ENCODE measurements at regions not wholly inside any gene's neighbourhood (a gene's known extent, or its start where the extent isn't known, plus 50 kb on each side); places are given as distances from the start of the nearest gene placed in this dataset.

- TF ChIP-seq POLR2A (IDR thresholded peaks at IDR 0.05; ENCODE audit: low read depth, low read length) (no peak), SPI1 (IDR thresholded peaks at IDR 0.05; ENCODE audit: low read depth, low read length) (no peak), POU2F2 (IDR thresholded peaks at IDR 0.05; ENCODE audit: low read depth, low read length) (no peak)
Measured at GRCh38 chr3:145671121-145671520, 489.9 kb downstream of the PLOD2 start.

Data from GM12891 (cell line).